GM21717 (cell line): ENCODE measurements at regions not wholly inside any gene's neighbourhood (a gene's known extent, or its start where the extent isn't known, plus 50 kb on each side); places are given as distances from the start of the nearest gene placed in this dataset.
"Not testable (repeated sequence)": the region's sequence is repeated elsewhere in the genome, so short reads cannot be mapped to it uniquely, and the experiment has no call there.

ENCODE experiments used
- ATAC-seq: cut with Tn5 transposase; IDR thresholded peaks from one replicate; pipeline ENCODE4 v1.9.1; 2021; ENCODE audit warnings: mild to moderate bottlenecking, moderate library complexity; ENCODE audit not compliant: unreplicated experiment

DNA sequence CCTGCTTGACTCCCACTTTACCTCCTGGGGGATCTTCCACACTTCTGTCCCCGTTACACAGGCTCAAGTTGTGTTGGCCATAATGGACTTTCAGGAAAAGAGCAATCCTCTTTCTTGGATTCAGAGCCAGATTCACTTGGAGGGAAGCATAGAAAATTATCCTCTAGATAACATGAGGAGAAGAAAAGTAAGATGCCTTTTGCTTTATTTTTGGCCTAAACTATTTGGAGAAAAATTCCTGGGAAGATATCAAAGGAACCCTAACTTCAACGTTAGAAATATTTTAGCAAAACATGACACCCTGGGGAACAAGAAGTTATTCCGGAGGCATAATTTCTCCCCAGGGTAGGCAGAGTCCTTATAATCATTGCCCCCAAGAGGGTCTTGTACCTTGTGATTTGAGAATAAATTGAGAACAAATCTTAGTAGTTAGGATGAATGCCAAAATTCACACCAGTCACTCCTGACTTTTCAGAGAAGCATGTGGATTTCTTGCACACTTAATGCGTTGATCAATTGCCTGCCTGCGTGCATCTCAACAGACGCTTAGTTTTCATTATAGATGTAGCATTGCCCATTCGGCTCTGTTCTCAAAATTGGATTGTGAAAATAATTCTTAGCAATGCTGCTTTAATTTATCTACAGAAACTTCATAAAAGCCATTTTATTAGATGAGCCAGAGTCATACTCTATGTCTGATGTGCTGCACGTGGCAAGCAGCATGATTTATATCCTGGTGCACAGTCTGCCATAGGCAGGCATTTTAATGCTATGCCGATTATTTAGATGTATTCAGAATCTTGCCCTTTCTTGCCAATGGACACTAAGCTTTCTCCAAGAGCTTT lies 224.4 kb downstream of the C7orf25 start:
- ATAC-seq = no peak

DNA sequence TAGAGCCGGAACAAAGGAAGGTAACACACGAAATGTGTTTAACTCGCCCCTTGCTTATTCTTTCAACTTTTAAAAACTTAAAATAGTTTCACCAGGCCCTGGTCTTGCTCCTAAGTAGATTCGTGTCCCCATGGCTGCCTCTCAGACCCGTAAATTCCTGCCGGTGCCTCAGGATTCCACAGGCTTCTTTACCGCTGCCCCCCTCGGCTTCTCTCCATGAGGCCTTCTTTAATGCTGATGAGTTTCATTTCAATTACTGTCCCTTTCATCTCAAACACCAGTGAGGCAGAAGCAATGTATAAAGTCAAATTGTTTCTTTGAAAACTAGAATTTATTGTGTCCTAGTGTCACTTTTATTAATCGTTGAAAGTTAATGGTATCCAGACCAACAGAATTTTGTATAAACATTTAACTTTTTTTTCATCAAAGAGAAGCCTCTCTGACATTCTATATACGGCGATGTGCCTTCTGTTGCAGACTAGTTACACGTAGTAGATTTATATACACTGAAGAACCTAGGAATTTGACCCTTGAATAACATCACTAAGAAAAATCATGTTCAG lies 225.2 kb downstream of the C7orf25 start:
- no peak for ATAC-seq

DNA sequence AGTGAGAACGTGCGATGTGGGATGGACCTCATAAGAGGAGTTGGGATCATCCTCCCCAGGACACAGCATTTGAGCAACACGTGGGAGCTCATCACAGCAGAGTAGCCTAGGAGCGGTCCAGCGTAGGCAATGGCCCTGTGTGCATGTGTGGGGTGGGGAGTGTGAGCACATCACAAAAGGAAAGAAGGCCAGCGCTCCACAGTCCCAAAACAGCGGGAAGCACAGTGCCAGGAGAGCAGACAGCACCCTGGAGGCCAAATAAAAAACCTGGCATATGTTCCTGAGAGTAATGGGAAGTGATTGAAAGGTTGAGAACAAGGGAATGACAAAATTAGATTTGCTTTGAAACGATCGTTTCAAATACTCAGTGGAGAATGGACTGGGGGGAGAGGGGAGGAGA lies 226.0 kb downstream of the C7orf25 start:
- ATAC-seq = no peak

DNA sequence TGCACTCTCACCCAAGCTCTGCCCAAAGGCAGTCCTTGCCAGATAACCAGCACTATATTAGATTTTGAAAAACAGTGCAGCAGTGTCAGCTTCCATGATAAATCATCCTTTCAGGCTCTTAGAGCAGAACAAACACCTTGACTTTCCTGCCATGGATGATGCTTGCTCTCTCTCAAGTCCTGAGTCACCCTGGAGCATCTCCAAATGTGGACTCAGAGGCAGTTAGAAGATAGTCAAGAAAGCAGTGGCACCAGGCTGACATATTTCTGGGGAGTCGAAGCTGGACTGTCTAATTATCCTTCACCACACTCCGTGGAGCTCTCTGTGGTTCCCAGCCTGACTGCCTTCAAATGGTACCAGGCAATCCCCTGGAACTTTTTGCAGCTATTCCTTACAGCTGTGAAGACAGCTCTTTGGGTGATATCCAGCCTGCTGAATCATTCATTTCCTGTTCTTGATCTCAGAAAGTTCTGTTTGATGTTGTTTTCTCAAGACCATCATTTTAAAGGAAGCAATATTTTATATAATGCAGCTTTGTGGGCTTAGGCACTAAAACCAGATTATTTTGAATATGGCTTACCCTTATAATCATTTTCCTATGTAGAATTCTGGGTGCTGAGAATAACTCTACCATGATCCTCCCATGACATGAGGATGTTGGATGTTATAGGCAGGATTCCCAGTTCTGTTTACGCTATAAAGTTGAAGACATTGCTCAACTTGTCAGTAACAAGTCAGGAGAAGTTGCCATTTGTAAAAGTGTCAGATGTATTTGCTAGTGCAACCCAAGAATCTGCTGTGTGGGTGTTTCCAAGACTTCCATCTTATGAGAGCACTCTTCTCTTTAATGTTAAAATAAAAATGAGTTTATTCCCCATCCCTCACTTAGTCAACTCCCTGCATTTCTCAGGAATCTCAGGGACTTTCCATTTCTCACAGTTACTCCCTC lies 233.8 kb downstream of the C7orf25 start:
- ATAC-seq = no peak

DNA sequence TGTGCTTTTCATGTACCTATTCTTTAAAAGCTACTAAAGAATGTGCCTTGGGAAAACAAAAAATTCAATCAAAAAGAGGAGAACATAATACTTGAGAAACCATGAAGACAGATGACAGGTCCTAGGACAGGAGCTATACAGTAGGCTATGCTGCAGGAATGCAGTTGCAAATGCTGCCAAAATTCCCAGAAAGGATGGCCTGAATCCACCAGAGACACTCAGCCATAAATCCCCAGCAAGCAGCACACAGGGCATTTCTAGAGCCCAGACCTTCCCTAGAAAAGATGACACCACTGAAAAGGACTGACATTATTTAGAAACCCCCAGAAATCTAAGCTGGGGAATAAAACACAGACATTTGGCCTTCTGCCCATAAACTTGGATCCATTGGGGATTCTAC lies 237.3 kb downstream of the C7orf25 start:
- ATAC-seq = no peak

DNA sequence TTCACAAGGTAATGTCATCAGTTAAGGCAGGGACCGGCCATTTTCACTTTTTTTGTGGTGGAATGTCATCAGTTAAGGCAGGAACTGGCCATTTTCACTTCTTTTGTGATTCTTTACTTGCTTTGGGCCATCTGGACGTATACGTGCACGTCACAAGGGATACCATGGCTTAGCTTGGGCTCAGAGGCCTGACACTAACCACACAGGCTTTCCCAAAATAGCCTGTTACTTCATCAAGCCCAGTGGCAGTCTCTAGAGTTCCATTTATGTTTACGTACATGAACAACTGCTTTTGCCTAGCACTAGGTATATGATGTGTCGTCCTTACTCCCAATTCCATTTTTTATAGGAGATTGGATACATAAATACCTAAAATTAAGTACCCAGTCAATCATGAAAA lies 237.9 kb downstream of the C7orf25 start:
- ATAC-seq = no peak

DNA sequence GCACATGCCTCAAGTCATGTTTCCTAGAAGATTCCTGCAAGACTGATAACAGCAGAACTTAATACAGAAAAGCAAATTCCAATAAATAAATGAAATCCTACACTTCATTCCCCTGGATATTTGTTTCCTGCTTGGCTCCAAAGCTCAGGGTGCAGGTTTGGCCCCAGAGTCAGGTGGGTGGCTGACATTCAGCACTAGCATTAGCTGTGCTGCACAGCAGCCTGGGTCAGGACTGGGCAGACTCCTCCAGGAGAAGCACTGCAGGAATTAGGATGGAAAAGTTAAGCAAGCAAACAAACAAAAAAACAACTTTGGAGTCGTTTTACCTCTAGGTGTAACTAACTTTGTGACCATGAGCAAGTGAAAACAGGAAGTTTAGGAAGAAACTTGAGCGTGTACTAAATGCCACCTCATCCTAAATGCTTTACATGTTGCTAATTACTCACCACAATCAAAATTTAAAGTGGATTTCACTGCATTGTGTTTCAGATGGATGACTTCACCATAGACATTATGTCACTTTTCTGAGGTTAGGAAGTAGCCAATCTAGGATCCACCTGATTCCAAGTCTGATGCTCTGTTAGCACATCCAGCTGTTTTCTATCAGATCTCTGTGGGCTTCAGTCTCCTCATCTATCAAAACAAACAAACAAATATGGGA lies 239.4 kb downstream of the C7orf25 start:
- ATAC-seq = no peak

DNA sequence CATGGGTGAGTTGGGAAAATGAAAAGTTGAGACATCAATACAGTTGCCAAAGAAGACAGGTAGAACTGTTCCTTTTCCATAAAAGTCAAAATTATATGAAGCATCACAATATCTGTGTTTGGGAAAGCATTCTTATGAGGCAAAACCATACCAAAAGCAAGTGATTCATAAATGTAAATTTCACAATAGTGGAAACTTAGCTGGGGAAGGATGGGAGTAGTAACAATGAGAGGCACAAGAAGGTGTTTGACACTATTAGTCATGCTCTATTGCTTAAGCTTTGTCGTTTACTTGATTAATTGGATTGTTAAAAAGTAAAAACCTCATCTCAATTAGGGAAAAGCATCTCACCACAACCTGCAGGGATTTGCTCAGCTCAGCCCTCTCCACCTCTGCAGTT lies 240.2 kb downstream of the C7orf25 start:
- ATAC-seq = no peak

DNA sequence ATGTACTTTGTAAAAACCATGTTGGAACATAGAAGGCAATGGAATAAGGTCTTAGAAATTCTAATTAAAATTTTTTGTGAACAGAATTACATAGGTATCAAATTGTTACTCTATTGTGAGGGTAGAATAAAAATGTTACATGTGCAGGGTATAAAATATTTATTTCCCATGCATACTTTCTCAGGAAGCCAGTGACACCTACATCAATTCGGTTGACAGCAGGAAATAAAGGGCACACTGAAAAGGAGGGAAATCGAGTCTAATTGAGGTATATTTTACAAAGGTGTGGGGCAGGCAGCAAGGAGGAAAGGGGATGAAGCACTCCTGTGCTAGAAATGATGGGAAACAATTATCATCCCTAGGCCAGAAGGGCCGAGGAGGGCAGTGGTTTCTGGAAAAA lies 244.9 kb downstream of the C7orf25 start:
- ATAC-seq = no peak

DNA sequence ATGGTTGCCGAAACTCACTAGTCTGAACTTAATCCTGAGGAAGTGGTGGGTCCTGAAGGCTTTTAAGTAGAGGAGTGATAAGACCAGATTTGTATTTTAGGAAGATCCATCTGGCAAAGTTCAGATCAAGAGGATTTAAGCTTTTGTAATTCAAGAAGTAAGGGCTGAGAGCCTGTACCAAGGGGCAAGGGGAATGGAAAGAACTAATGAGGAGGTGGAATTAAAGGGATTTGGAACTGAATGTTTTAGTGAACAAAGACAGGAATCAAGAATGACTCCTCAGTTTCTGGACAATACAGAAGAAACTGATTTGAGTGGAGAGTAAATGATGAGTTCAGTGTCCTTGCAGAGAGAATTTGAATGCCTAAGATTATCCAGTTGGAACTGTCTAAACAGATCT lies 249.0 kb downstream of the C7orf25 start:
- ATAC-seq = no peak

DNA sequence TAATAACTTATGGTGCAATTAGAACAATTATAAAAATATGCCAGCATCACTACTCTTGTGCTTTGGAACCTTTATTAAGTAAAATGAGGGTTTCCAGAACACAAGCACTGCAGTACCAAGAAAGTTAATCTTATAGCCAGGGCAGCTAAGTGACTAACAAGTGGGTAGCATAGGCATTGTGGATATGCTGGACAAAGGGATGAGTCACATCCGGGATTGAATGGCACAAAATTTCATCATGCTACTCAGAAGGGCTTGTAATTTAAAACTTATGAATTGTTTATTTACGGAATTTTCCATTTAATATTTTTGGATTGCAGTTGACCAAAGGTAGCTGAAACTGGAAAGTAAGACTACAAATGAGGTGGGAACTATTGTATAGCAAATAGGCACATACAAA lies 250.6 kb downstream of the C7orf25 start:
- no peak for ATAC-seq

DNA sequence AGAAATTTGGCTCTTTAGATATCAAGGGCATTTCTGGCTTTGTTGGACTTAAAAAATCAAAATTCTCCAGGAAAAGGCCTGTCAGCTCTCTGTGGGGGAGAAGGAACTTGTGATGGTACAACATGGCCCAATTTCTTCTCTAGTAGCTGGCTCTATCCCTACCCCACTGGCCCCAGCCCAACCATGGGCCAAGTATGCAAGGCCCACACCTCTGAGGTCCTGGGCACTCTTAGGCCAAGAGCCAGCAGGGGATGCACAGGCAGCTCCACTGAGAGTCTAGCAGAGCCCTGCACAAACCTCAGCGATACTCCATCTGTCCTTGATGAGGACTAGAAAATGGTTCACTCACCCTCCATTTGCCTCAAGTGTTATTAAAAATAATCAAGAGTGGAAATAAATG lies 261.2 kb downstream of the C7orf25 start:
- ATAC-seq = no peak

DNA sequence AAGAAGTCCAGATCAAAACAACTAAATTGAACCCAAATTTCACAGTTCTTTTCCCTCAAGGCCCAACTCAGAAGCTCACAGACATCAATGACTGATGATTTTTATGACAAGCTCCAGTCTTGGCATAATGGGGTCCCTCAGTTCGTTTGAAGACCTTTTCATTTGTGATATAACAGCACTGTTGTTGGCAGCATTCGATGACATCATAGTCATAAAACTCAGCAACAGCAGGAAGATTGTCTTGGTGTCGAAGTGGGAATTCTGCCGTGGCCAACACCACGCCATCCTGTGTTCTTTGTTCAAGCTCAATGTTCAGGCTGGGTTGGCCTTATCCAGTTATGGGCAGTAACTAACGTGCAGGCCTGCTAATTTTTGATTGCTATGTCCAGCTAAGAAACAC lies 261.7 kb downstream of the C7orf25 start:
- ATAC-seq = no peak

DNA sequence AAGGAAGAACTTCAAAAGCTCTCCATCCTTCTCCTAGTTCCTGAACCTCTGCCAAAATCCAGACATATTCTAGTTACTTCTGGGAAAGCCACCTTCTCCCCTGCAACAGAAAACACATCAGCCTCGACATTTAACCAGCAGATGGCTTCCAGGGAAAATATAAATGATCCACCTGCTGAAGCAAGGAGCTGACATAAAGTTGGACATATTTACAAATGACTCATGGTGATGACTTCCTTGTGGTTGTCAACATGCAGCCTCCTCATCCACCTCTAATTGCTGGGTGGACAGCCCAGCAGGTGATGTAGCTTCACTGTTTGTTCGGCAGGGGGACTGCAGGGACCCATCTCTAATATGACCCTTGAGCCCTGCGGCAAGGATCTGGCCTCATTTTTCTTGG lies 266.0 kb downstream of the C7orf25 start:
- no peak for ATAC-seq

DNA sequence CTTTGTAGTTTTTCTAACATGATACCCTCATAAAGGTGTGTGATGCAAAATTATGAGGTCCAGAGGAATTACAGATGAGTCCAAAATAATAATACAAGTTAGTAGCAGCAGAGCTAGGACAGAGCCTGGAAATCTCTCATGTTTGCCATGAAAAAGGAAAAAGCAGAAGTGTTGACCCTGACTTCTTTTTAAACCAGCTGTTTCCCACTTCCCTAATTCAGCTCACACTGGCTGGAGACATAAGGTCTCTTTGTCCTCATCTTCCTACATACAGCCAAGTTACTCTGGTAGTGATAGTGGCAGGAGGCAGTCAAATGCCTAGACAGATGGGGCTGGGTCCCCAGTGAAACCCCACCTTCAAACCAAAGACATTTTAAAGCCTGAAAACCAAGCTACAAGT lies 269.2 kb downstream of the C7orf25 start:
- ATAC-seq = no peak

DNA sequence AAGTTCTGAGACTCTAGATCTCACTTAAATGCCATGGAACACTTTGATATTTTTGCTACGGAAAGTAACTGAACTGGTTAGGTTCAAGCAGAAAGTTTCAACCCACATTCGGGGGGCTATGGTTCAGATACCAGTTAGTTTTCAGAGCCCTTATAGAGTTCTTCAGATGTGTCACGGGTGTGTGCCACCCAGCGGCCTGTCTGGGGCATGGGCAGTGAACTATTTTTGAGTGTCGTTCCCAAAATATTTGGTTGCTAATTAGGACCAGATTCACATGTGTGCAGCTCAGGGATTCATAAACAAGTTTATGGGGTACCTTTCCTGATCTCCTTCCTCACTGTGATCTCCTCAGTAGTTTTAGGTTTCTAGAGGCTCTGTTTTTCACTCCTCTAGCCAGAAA lies 271.9 kb downstream of the C7orf25 start:
- no peak for ATAC-seq

DNA sequence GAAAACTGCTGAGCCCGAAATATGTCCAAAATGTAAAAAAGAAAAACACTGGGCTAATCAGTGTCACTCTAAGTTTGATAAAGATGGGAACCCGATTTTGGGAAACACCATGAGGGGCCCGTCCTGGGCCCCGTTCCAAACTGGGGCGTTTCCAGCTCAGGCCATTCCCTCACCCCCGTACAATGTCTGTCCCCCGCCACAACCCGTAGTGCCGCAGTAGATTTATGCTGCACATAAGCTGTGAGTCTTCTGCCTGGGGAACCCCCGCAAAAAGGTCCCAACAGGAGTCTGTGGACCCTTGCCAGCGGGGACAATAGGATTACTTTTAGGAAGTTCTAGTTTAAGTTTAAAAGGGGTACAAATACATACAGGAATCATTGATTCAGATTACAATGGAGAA lies 275.5 kb downstream of the C7orf25 start:
- not testable (repeated sequence) for ATAC-seq

DNA sequence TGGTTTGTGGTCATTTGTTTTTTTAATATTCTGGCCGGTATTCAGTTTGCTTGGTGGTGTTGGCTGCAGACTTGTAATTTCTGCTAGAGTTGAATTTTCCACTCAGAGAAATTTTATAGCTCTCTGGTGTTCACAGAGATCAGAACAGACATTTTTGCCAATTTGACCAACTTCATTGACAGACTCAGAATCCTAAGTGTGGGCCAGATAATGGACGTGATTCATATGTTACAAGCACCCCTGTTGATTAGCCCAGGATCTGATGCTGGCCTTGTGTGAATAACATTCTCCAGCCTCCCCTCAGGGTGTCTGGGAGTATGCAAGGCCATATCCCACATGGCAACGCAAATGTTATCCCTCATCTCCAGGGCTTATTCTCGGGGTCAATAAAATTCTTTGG lies 283.8 kb downstream of the C7orf25 start:
- no peak for ATAC-seq

DNA sequence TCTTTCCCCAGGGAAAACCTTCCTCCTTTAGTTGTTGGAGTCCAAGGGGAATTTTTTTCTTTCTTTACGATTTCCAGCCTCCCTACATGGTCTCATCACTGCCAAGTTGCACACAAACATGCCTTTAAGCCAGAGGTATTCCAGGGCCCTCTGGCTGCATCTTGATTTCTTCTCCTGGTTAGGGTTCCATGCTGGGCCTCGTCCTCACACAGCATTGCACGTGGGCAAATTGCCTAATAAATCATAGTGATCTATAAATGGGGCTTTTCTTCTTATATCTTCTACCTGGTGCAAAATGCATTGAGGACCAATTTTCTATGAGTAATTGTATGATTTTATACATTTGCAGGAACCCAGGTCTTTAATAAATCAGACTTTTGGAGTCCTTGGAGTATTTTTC lies 284.2 kb downstream of the C7orf25 start:
- ATAC-seq = no peak

DNA sequence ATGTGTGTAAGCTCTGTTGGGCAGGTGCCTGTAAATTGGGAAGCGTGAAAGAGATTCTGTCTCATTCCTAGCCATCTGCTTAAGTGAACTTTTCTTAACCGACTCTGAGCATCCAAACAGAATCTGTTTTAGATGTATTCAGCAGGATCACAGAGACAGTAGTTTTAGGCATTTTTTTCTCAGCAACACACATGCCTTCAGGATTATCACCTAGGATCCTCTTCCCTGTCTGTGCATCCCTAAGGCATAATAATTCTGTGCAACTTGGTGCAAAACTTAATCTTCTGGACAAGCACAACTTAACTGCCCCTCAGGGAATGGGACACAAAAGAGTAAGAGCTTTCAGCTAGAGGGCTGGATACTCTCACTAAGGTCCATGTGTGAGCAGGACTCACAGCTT lies 284.8 kb downstream of the C7orf25 start:
- ATAC-seq = no peak

DNA sequence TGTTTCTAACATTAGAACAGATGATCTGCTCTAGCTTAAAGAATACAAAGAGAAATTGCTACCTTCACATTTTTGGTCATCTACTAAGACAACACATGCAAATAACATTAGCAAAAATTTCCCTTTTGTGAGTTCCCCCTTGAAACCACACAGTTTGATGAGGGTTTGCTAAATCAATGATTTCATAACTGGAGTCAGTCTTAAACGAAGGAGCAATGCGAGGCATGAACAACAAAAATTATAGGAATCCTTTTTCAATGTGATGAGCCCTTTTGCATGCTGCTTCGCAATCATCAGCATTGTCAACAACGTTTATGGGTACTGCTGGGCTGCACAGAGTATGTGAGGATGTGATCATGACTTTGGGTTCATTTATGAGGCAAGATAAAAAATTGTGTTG lies 286.4 kb downstream of the C7orf25 start:
- no peak for ATAC-seq
